ENCODE measurements at regions not wholly inside any gene's neighbourhood (a gene's known extent, or its start where the extent isn't known, plus 50 kb on each side); places are given as distances from the start of the nearest gene placed in this dataset.

- Histone ChIP-seq H3K9ac (ENCODE audit: extremely low read depth, insufficient read length, low read length) (no peak overlapping the region), H2AFZ (ENCODE audit: low read length) (no peak overlapping the region), H3K27me3 (ENCODE audit: insufficient read depth, low read length) (no peaks in the 10 kb centered on the region), H3K79me2 (ENCODE audit: insufficient read depth, low read length) (no peaks in the 10 kb centered on the region), H4K8ac (replicated peaks; ENCODE audit: insufficient read length, low read depth, low read length) (no peak overlapping the region), H3K4ac (ENCODE audit: low read depth, low read length) (no peak overlapping the region), H3K56ac (ENCODE audit: insufficient read length, low read depth, low read length) (no peak overlapping the region), H4K5ac (ENCODE audit: insufficient read length, low read depth, low read length) (no peak overlapping the region), H3K14ac (ENCODE audit: insufficient read depth, low read length) (no peak overlapping the region), H3K4me2 (ENCODE audit: insufficient read depth, insufficient read length, low read length) (no peak overlapping the region), H3K23me2 (ENCODE audit: insufficient read length, low read depth, low read length, poor library complexity, severe bottlenecking) (no peaks in the 10 kb centered on the region), H2BK20ac (ENCODE audit: low read depth, low read length, poor library complexity, severe bottlenecking) (no peak overlapping the region), H2BK120ac (ENCODE audit: low read depth, low read length, poor library complexity, severe bottlenecking) (no peak overlapping the region), H3K4me1 (ENCODE audit: insufficient read depth, low read length) (no peaks in the 10 kb centered on the region), H4K91ac (ENCODE audit: insufficient read length, low read depth, low read length) (no peak overlapping the region), H3T11ph (ENCODE audit: low read length) (no peak overlapping the region), H3K9me3 (ENCODE audit: control insufficient read depth, low read depth, low read length) (peaks cover 5% of the 10 kb centered on the region), H3K79me1 (ENCODE audit: insufficient read depth, low read depth, low read length, poor library complexity, severe bottlenecking) (no peaks in the 10 kb centered on the region), H3K18ac (ENCODE audit: insufficient read length, low read depth, low read length) (no peak overlapping the region), H4K20me1 (ENCODE audit: control insufficient read depth, insufficient read depth, insufficient read length) (no peaks in the 10 kb centered on the region), H2BK5ac (ENCODE audit: insufficient read length, low read length) (no peak overlapping the region), H3K27ac (ENCODE audit: insufficient read length, low read depth, low read length) (no peak overlapping the region), H2BK12ac (ENCODE audit: insufficient read length, low read depth, low read length) (no peak overlapping the region), H2AK5ac (ENCODE audit: insufficient read length, low read length) (no peak overlapping the region), H2BK15ac (ENCODE audit: low read depth, low read length) (no peak overlapping the region), H3K23ac (ENCODE audit: insufficient read length, low read depth, low read length) (no peak overlapping the region)
- no peak for DNase-seq
- peaks cover 20 to 21% of the 10 kb centered on the region in 2 experiments for H3K9me3 Mint-ChIP-seq
- TF ChIP-seq, protein P1, sequence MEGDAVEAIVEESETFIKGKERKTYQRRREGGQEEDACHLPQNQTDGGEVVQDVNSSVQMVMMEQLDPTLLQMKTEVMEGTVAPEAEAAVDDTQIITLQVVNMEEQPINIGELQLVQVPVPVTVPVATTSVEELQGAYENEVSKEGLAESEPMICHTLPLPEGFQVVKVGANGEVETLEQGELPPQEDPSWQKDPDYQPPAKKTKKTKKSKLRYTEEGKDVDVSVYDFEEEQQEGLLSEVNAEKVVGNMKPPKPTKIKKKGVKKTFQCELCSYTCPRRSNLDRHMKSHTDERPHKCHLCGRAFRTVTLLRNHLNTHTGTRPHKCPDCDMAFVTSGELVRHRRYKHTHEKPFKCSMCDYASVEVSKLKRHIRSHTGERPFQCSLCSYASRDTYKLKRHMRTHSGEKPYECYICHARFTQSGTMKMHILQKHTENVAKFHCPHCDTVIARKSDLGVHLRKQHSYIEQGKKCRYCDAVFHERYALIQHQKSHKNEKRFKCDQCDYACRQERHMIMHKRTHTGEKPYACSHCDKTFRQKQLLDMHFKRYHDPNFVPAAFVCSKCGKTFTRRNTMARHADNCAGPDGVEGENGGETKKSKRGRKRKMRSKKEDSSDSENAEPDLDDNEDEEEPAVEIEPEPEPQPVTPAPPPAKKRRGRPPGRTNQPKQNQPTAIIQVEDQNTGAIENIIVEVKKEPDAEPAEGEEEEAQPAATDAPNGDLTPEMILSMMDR (conservative IDR thresholded peaks at IDR 0.05) = no peak
- no peak overlapping the region for H3K4me3 Mint-ChIP-seq
- no peak overlapping the region for H3K27ac Mint-ChIP-seq
- H3K4me1 Mint-ChIP-seq = no peaks in the 10 kb centered on the region
- H3K36me3 Mint-ChIP-seq (ENCODE audit: insufficient read depth in 1 of 3, low read depth in 3 of 3) = peaks cover 4 to 9% (median 4%) of the 10 kb centered on the region in 3 experiments; a peak in 3 of 7 replicates
- no CpG with 5 or more reads among the region's 3 CpGs for WGBS (ENCODE audit: extremely low coverage, insufficient read length, low lambda C conversion rate)
- peaks cover 9% of the 10 kb centered on the region; the same call in 1 of the 2 replicates for H3K27me3 Mint-ChIP-seq (ENCODE audit: low read depth)
These were observed 729.2 kb downstream of the AACS start for GRCh38 chr12:125794401-125794800.

All from H9 (cell line).